Testis (tissue), 2 donors: ENCODE measurements at regions not wholly inside any gene's neighbourhood (a gene's known extent, or its start where the extent isn't known, plus 50 kb on each side); places are given as distances from the start of the nearest gene placed in this dataset.
"Not testable (repeated sequence)": the region's sequence is repeated elsewhere in the genome, so short reads cannot be mapped to it uniquely, and the experiment has no call there.

Experiments
- DNase-seq: peaks from one replicate; pipeline ENCODE4 v3.0.0-alpha.2; 2019
- H3K27ac ChIP-seq, 2 donors: fragments of 200-600 bp; sonication (generic); one replicate each; pipeline ENCODE4 v1.5.1; 2019
- H3K27me3 ChIP-seq: fragments of 200-600 bp; sonication (generic); one replicate; pipeline ENCODE4 v1.5.1; 2019
- H3K36me3 ChIP-seq: fragments of 200-600 bp; sonication (generic); one replicate; pipeline ENCODE4 v1.5.1; 2017; ENCODE audit warnings: low read depth; ENCODE audit errors: missing control alignments
- H3K4me1 ChIP-seq: fragments of 200-600 bp; sonication (generic); one replicate; pipeline ENCODE4 v1.5.1; 2019
- H3K4me3 ChIP-seq, 2 donors: fragments of 200-600 bp; sonication (generic); one replicate each; pipeline ENCODE4 v1.5.1; 2017 to 2019
- H3K9me3 ChIP-seq: fragments of 200-600 bp; sonication (generic); one replicate; pipeline ENCODE4 v1.5.1; 2017
- POLR2A ChIP-seq: fragments of 450-650 bp; IDR thresholded peaks from one replicate; pipeline ENCODE4 v1.6.1; 2017; ENCODE audit warnings: antibody characterized with exemption, mild to moderate bottlenecking, moderate library complexity
- WGBS, 2 donors: methylation state at CpG; one replicate each; pipeline ENCODE4 v1.1.5; 2018; 5-methylcytosine and 5-hydroxymethylcytosine counted together
- intact Hi-C: fragments of 100-400 bp; cut with DNase I; formaldehyde crosslinking; loops from one replicate; pipeline ENCODE4 v1.15.1; 2023; ENCODE audit warnings: low total_unique reads
- TF ChIP-seq, protein P1 (sequence below), 3 experiments: fragments of 450-650 bp in 2 of 3; fragments of 200-600 bp in 1 of 3; sonication (generic) in 1 of 3; IDR thresholded peaks; one replicate each; pipeline ENCODE4 v1.5.1; 2016 to 2019; ENCODE audit warnings: antibody characterized with exemption in 3 of 3, mild to moderate bottlenecking in 2 of 3, moderate library complexity in 1 of 3

DNA sequence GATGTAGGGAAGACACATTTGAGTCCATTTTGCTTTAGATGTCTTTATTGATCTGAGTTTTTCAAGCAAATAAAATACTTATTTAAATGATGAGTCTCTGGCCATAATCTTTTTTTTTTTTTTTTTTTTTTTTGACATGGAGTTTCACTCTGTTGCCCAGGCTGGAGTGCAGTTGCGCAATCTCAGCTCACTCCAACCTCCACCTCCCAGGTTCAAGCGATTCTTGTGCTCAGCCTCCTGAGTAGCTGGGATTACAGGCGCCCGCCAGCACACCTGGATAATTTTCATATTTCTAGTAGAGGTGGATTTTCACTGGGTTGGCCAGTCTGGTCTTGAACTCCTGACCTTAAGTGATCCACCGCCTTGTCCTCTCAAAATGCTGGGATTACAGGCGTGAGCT is 194.5 kb upstream of the MAD2L1 start:
- intact Hi-C loops: no loop called here
- TF ChIP-seq, protein P1, sequence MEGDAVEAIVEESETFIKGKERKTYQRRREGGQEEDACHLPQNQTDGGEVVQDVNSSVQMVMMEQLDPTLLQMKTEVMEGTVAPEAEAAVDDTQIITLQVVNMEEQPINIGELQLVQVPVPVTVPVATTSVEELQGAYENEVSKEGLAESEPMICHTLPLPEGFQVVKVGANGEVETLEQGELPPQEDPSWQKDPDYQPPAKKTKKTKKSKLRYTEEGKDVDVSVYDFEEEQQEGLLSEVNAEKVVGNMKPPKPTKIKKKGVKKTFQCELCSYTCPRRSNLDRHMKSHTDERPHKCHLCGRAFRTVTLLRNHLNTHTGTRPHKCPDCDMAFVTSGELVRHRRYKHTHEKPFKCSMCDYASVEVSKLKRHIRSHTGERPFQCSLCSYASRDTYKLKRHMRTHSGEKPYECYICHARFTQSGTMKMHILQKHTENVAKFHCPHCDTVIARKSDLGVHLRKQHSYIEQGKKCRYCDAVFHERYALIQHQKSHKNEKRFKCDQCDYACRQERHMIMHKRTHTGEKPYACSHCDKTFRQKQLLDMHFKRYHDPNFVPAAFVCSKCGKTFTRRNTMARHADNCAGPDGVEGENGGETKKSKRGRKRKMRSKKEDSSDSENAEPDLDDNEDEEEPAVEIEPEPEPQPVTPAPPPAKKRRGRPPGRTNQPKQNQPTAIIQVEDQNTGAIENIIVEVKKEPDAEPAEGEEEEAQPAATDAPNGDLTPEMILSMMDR (IDR thresholded peaks at IDR 0.05): no peak
- TF ChIP-seq POLR2A: no peak
- DNase-seq: no peak
- Histone ChIP-seq H3K4me1 (no peaks in the 10 kb centered on the region), H3K27ac (no peak overlapping the region), H3K36me3 (no peaks in the 10 kb centered on the region), H3K27me3 (no peaks in the 10 kb centered on the region), H3K9me3 (no peaks in the 10 kb centered on the region), H3K4me3 (no peak overlapping the region)
- 76 to 82% methylated on average over 6 of the region's 6 CpGs for WGBS, 2 donors

DNA sequence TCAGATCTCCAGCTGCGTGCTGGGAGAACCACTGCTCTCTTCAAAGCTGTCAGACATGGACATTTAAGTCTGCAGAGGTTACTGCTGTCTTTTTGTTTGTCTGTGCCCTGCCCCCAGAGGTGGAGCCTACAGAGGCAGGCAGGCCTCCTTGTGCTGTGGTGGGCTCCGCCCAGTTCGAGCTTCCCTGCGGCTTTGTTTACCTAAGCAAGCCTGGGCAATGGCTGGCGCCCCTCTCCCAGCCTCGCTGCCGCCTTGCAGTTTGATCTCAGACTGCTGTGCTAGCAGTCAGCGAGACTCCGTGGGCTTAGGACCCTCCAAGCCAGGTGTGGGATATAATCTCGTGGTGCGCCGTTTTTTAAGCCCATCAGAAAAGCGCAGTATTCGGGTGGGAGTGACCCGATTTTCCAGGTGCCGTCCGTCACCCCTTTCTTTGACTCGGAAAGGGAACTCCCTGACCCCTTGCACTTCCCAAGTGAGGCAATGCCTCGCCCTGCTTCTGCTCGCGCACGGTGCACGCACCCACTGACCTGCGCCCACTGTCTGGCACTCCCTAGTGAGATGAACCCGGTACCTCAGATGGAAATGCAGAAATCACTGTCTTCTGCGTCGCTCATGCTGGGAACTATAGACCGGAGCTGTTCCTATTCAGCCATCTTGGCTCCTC is 189.6 kb upstream of the MAD2L1 start:
- H3K27me3 ChIP-seq, DNase-seq, intact Hi-C loops, H3K27ac ChIP-seq, H3K9me3 ChIP-seq, H3K4me1 ChIP-seq, H3K36me3 ChIP-seq, H3K4me3 ChIP-seq: not testable (repeated sequence)
- 77 to 83% methylated on average over 16 to 28 of the region's 28 CpGs for WGBS, 2 donors

DNA sequence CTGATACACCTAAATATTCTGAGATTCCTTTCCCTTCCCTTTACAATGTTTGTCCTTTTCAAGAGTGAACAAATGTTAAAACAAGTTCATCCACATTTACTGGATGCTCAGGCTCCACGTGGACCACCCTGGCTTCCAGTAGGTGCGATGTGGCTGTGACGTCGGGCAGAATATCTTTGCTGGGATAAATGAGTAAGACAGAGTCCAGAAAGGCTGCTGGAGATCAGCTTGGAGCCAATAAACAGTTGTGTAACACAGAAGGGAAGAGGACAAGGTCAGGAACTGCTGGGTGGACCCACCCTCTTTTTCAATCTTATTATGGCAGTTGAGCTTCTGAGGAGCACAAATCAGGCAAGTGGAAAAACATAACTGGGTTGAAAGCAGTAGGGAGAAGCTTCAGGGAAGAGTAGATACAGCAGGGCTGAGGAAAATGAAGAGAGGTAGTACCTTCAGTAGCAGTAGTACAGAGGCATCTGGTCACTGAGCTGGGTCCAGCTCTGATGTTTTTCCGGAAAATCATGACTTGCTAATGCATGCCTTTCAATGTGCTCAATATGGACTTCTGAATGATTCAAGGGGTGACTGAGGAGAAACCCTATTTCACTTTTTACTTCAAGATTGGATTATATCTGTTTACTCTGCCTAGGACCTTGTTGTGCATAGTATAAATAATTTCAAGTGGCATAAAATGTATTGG is 171.8 kb upstream of the MAD2L1 start:
- TF ChIP-seq, protein P1 (IDR thresholded peaks at IDR 0.05): no peak
- TF ChIP-seq POLR2A: no peak
- no peaks in the 10 kb centered on the region for H3K9me3 ChIP-seq
- no peaks in the 10 kb centered on the region for H3K36me3 ChIP-seq
- H3K4me1 ChIP-seq: peaks cover 4% of the 10 kb centered on the region
- H3K4me3 ChIP-seq: no peak overlapping the region
- no peak for DNase-seq
- H3K27me3 ChIP-seq: no peaks in the 10 kb centered on the region
- H3K27ac ChIP-seq: no peak overlapping the region
- intact Hi-C loops: no loop called here
- 89 to 91% methylated on average over 5 of the region's 5 CpGs for WGBS, 2 donors

DNA sequence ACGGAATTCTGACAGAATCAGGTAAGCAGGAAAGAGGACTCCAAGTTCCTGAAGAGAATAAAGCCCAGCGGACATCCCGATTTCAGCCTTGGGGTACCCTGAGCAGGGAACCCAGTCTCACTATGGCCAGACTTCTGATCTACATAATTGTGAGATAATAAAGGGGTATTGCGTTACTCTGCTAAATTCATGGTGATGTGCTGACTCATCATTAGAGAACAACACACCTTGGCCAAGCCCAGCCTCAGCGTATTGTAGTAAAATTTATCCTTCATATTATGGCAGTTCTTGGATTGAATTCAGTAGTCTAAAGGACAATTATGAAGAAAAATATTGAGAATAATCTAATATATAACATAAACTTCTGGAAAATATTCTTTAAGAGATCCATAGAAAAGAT is 170.2 kb upstream of the MAD2L1 start:
- no peak for DNase-seq
- 88 to 93% methylated on average over 5 of the region's 5 CpGs for WGBS, 2 donors
- Histone ChIP-seq H3K27me3 (no peaks in the 10 kb centered on the region), H3K9me3 (no peaks in the 10 kb centered on the region), H3K4me1 (no peaks in the 10 kb centered on the region), H3K27ac (no peak overlapping the region), H3K36me3 (no peaks in the 10 kb centered on the region), H3K4me3 (no peak overlapping the region)
- TF ChIP-seq POLR2A: no peak
- TF ChIP-seq, protein P1 (IDR thresholded peaks at IDR 0.05): no peak
- intact Hi-C loops: no loop called here

DNA sequence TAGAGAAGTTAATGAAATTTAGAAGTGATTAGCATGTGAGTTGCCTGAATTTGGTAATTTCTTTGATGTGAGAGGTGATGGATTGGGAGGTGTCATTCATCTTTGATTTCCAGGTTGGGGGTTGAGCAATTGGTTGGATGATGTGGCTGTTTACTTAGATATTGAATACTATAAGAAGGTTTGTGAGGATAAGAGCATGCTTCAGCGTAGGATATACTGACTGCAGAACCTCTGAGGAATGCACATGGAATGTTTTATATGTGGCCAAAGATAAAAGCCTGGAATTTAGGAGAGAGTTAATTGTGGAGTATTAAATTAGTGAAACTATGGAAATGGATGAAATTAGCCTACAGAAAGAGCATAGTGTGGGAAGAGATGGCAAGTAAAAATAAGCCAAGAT is 165.4 kb upstream of the MAD2L1 start:
- H3K27ac ChIP-seq: no peak overlapping the region
- H3K4me1 ChIP-seq: no peaks in the 10 kb centered on the region
- TF ChIP-seq, protein P1 (IDR thresholded peaks at IDR 0.05): no peak
- no peak for TF ChIP-seq POLR2A
- no peak for DNase-seq
- no peaks in the 10 kb centered on the region for H3K36me3 ChIP-seq
- no peak overlapping the region for H3K4me3 ChIP-seq
- H3K9me3 ChIP-seq: no peaks in the 10 kb centered on the region
- H3K27me3 ChIP-seq: no peaks in the 10 kb centered on the region
- 0 to 29% methylated on average over 1 of the region's 1 CpG for WGBS, 2 donors
- intact Hi-C loops: no loop called here
